Epithelial cell of proximal tubule (primary cell): ENCODE measurements at regions not wholly inside any gene's neighbourhood (a gene's known extent, or its start where the extent isn't known, plus 50 kb on each side); places are given as distances from the start of the nearest gene placed in this dataset.

Experiments
- DNase-seq: peaks from one replicate; pipeline ENCODE4 v3.0.0-alpha.2; 2011; ENCODE audit warnings: low read depth
- H3K4me3 ChIP-seq: 2 replicates; pipeline ENCODE4 v1.5.1; 2011; ENCODE audit warnings: low read depth, mild to moderate bottlenecking, low read length
- TF ChIP-seq, protein P1 (sequence below): conservative IDR thresholded peaks from 2 replicates; pipeline ENCODE4 v1.5.1; 2012; ENCODE audit warnings: low read depth, mild to moderate bottlenecking, low read length

DNA sequence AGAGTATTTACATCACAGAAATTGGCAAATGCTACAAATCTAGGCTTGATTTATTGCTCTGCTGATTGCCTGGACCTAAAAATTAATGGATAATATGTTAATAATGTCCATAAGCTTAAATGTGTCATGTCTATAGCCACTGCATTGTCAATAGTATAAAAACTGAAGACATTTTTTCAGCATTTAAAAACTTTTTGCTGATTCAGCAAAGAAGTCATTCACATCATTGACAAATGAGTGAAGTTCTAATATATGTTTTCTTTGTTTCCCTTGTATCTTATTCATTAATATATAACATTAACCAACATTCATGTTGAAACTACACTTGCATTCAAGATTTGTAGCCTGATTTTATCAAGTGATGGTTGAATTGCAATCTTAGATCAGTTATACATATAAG is 214.7 kb upstream of the XYLT1 start:
- H3K4me3 ChIP-seq: no peak overlapping the region
- TF ChIP-seq, protein P1, sequence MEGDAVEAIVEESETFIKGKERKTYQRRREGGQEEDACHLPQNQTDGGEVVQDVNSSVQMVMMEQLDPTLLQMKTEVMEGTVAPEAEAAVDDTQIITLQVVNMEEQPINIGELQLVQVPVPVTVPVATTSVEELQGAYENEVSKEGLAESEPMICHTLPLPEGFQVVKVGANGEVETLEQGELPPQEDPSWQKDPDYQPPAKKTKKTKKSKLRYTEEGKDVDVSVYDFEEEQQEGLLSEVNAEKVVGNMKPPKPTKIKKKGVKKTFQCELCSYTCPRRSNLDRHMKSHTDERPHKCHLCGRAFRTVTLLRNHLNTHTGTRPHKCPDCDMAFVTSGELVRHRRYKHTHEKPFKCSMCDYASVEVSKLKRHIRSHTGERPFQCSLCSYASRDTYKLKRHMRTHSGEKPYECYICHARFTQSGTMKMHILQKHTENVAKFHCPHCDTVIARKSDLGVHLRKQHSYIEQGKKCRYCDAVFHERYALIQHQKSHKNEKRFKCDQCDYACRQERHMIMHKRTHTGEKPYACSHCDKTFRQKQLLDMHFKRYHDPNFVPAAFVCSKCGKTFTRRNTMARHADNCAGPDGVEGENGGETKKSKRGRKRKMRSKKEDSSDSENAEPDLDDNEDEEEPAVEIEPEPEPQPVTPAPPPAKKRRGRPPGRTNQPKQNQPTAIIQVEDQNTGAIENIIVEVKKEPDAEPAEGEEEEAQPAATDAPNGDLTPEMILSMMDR: no peak
- DNase-seq: no peak

DNA sequence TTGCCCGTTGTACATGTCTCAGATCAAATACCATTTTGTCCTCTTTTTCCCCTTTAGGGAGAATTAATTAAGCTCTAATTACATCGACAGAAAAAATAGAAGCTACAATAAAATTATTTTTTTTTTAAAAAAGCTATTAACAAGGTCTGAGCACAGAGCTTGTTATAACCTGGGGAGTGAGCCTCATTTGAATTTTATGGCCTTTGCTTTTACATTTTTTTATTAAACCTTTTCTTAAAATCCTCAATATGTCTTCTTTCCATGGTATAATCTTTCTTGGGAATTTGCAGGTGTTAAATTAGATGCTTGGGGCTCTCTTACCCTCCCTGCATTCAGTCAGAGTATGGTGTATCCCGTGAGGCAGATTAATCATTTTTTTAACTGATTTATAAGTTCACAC is 212.5 kb upstream of the XYLT1 start:
- no peak overlapping the region for H3K4me3 ChIP-seq
- TF ChIP-seq, protein P1: no peak
- DNase-seq: no peak

DNA sequence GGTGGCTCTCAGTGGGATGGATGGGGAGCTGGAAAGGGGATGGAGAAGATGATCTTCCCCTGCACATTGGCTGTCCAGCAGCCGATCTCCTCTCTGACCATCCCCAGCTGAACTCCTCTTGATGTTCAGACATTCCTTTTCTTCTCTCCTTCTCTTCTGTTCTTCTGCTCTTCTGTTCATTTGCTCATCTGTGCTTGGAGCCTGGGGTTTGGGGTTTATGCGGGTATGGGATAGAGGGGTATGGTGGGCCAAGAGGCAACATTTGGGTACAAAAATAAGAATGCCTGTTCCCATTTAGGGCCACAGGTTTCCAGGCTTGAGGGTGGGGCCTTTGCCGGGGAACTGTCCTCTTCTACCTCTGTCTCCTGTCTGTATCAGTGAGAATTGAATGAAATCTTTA is 205.4 kb upstream of the XYLT1 start:
- TF ChIP-seq, protein P1: no peak
- DNase-seq: no peak
- H3K4me3 ChIP-seq: no peak overlapping the region

DNA sequence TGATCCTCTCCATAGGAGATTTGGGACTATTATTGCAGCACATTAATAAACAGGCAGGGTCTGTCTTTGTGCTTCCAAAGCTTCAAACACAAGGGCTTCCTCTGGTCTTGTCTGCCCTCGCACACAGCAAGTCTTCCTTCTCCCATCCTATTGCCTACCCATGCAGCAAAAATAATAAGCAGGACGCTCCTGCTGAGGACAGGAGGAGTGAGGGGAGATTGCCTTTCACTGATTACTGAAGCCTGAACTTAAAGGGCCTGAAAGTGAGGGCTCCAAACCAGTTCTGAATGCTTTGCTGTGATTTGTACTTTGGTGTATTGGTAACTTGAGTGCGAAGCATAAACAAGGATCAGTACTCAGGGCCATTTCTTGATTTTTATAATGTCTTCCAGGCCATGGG is 197.6 kb upstream of the XYLT1 start:
- no peak overlapping the region for H3K4me3 ChIP-seq
- no peak for DNase-seq
- TF ChIP-seq, protein P1: no peak

DNA sequence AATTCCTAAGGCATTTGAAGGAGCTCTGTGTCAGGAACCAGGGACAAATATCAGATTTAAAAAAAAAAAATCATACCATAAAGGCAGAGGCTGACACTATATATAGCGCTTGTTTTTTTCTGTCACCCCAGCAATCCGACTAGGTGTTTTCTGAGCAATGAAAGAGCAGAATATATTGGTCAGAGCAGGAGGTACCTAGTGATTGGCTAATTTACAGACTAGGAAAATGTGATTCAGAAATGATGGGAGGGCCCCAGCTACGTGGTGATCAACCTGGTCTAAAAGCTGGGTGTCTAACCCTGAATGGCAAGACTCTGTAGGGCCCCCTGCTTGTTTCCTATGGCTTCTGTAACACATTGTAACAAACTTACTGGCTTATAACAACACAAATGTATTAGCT is 195.5 kb upstream of the XYLT1 start:
- H3K4me3 ChIP-seq: no peak overlapping the region
- TF ChIP-seq, protein P1: no peak
- no peak for DNase-seq

DNA sequence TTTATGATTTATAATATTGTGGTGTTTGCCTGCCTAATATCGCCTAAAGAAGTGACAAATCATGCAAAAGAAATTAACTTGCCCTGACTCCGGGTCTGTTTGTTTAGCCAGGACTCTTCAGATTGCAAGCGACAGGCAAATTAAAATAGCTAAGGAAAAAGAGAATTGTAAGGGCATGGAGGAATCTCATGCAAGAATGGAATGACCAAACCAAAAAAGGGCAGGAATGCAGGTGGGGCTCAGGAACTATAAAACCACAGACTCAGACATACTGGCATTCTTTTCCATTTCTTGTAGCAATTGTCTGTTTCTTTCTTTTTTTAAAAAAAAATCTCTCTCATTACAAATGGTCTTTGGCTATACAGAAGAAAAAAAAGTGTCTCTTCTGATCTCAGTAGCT is 188.1 kb upstream of the XYLT1 start:
- no peak overlapping the region for H3K4me3 ChIP-seq
- TF ChIP-seq, protein P1: no peak
- DNase-seq: no peak

DNA sequence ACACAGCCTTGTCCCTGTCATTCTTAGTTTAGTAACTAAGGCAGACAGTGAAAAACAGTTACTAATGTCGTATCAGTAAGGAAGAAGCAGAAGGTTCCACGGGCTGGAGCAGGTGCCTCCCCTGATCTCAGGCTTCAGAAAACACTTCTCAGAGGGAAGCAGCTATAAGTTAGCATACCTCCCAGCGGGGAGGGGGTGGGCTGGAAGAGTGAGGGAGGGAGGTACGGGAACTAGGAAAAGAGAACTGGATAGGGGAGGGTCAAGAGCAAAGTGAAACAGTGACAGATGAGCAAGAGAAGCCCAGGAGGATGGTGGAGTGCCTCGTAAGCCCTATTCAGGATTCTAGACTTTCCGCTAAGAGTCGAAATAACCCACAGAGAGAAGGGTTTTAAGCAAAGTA is 186.3 kb upstream of the XYLT1 start:
- H3K4me3 ChIP-seq: no peak overlapping the region
- DNase-seq: no peak
- TF ChIP-seq, protein P1: no peak
